NCI-H82 (cell line): ENCODE measurements at regions not wholly inside any gene's neighbourhood (a gene's known extent, or its start where the extent isn't known, plus 50 kb on each side); places are given as distances from the start of the nearest gene placed in this dataset.

Experiments used
- DNase-seq: peaks from one replicate; lab custom pipeline; 2025; lab: John Stamatoyannopoulos, UW

DNA sequence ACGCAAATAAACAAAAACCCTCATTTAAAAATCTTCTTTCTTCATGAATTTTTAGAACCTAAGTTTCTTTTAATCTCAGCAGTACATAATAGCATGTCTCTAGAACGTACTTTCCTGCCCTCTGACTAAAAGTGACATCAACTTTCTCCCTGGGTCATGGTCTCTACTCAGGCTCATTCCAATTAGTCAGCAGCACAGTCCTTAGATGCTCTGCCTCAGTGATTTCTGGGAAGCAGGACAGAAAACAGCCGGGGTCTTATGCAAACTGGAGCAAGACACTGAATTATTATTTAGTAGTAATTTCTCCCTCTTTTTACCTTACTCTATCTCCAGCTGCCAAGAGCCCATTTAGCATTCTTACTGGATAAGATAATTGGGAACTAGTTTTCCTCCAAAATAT, 365.2 kb downstream of the TUSC7 start:
- no peak for DNase-seq

DNA sequence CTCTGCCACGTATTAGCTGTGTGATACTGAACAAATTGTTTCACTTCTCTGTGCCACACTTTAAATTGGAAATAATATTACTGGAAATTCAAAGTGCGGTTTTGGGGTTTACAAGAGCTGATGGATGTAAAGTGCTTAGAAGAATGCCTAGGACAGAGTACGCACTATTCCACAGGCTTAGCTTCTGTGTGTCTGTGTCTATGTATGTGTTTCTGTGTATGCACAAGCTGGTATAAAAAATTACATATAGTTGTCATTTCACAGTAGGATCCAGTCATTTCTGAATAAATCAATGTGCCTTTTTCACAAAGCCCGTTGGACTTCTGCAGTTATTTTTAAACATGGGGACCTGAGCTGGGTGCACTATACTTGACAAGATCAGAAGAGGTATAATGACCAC, 370.4 kb downstream of the TUSC7 start:
- no peak for DNase-seq

DNA sequence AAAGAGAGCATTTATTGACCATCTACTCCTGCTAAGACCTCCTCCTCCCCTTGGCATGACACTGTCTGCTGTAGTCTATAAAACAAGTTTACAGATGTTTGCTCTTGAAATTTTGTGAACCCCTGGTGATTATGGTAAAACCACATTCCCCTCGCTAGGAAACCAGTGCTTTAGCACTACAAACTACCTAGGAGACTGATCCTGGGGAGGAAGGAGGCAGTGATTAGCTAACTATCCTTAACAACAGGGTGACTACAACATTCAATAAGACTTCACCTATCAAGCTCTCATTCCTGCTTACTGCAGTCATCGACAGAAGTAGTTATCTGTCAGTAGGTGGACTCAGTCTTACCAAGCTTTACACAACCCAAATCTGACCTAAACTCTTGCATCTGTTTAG, 371.3 kb downstream of the TUSC7 start:
- DNase-seq: no peak

DNA sequence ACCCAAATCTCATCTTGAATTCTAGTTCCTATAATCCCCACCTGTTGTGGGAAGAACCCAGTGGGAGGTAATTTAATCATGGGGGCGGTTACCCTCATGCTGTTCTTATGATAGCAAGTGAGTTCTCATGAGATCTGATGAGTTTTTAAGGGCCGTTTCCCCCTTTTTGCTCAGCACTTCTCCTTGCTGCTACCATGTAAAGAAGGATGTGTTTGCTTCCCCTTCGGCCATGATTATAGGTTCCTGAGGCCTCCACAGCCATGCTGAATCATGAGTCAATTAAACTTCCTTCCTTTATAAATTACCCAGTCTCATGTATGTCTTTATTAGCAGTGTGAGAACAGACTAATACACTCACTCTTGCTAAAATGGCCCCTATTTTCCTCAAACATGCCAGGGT, 374.7 kb downstream of the TUSC7 start:
- no peak for DNase-seq

DNA sequence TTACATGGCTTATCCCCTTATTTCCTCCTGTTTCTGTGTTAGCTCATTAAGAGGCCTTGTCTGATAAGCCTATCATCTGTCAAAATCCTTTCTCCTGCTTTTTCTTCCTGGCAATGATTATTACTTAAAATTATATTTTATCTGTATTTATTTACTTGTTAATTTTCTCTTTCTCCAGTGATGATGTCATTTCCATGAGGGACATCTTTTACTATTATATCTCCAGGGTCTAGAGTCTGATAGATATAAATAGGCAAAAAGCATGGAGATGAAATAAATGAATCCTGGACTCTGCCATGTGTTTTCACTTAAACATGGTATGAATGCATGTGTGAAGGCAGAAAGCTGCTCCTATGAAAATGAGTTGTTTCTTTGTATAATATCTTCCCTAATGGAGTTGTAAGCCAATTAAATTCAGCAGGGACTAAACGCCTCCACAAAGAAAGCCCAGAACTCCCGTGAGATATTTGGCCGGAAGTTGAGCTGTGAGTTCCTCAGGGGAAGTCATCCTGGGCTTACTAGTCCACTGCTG, 375.2 kb downstream of the TUSC7 start:
- peak; percentile 58 for DNase-seq

DNA sequence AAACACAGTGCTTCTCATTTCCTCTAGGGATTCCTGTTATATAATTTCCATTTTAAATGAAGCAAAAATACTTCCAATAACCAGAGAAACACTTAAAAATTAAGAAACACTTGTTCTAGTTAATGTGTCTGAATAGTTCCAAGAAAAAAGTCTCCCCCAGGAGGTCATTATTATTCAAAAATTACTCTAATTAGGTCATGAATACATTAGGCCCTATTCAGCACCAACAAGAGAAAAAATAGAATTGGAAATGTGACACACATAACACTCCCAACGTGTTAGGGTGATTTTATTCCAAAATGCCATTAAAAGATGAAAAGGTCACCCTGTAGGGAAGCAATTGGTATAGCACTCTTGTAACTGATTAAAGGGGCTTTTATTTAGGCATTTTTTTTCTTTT, 382.1 kb downstream of the TUSC7 start:
- DNase-seq: no peak

DNA sequence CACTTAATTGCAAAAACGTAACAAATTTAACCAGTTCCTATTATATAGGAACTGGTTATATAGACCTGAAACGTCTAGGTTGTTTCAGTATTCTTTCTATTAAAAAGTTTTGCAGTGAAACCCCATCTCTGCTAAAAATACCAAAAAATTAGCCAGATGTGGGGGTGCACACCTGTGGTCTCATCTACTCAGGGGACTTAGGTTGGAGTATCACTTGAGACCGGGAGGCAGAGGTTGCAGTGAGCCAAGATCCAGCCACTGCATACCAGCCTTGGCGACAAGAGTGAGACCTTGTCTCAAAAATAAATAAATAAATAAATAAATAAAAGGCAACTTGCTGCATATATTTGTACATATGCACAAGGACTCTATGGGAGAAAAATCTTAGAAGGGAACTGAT, 387.0 kb downstream of the TUSC7 start:
- DNase-seq: no peak

DNA sequence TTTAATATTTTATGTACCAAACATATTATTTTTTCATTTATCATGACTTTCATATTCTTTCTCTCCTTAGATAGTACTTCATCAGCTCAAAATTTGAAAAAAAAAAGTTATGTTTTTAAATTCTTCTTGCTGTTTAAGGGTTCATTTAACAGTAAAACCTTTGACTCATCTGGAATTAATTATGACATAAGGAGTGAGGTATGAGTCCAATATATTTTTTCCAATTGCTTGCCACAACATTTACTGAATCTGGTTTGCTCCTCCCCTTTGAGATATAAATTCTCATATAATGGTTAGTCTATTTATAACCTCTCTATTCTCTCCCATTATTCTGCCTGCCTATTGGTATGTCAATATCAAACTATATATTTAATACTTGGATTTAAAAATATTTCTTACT, 387.8 kb downstream of the TUSC7 start:
- DNase-seq: no peak

DNA sequence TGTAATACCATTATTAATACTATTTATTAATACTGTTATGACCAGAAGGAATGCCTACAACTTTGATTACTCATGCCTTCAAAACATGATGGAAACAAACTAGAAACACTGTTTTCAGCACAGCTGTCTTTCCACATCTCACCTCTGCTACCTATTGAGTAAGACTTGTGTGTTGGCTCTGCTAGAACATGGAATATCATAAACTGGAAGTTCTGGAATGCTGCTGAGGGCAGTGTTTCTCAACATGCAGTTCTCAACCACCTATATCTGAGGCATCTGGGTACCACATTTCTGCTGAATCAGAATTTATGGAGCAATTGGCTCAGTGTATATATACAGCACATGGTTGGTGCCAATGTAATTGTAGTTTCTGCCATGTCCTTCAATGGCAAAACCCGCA, 392.1 kb downstream of the TUSC7 start:
- no peak for DNase-seq

DNA sequence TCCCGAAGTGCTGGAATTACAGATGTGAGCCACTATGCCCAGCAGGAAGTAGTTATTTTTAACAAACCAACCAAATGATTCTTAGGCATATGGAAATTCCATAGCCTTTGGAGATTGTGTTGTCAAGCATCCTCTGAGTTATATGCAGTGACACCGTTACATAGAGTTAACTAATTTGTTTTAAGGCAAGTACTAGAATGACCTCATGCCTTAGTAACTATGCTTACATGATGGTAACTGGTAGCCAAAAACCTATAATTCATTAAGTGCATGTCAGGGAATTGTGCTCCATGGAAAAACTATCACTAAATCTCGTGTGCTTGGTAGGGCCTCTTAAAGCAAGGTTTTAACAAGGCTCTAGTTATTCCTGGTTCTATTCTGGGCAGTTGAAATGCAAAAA, 392.8 kb downstream of the TUSC7 start:
- no peak for DNase-seq

DNA sequence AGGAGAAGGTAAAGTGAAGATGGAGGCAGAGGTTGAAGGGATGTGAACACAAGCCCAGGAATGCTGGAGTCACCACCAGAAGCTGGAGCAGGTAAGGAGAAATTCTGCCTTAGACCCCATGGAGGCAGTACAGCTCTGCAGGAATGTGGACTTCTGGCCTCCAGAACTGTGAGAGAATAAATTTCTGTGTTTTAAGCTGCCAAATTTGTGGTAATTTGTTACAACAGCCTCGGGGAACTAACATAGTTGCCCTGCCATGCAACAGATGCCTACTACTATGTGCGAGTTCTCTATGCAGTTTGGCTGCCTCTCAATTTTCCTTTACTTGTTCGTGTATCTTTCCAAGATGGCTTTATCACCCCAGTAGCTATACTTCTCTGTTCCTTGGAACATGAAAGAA, 394.1 kb downstream of the TUSC7 start:
- no peak for DNase-seq

DNA sequence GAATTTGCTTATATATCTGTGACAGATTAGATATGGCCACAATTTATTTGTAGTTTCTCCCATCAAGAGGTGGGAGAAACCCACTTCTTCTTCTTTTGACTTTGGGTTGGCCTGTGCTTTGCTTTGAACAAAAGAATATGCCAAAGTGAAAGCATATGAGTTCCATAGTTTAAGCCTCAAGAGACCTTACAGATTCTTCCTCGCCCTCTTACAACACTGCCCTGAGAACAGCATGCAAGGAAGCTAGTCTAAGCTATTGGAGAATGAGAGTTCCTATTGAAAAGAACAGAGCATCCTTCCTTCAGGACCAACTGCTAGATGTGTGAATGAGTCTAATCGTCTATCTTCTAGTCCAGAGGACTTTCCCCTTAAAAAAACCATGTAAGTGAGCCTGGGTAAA, 394.8 kb downstream of the TUSC7 start:
- no peak for DNase-seq

DNA sequence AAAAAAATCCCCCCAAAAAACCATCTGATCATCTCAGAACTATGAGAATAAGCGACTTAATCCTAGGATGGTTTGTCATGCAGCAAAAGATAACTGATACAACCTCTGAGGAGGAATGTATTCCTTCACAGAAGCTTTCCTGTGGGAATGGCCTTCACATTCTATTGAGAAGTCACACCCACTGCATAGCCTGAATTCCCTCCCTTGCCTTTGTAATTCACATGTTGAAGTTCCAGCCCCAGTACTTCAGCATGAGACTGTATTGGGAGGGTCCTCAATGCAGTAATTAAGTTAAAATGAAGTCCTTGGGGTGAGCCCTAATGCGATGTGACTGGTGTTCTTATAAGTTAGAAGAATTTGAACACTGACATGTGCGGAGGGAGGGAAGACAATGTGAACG, 395.2 kb downstream of the TUSC7 start:
- DNase-seq: no peak

DNA sequence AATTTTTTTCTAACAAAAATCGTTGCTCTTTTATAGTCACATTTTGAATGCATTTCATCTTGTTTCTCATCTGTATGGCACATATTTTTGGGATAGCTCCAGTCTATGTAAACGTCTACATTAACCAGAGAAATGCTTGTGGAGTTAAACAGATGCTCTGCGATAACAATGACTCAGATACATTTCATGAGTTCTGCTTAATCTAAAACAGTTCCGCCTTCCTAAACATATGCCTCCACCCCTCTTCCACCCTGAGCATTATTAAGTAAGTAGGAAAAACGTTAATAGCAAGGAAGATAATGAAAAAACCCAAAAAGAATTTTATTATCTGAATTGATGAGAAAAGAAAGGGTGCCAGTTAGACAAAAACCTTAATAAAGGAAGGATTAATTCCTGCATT, 396.1 kb downstream of the TUSC7 start:
- DNase-seq: no peak

DNA sequence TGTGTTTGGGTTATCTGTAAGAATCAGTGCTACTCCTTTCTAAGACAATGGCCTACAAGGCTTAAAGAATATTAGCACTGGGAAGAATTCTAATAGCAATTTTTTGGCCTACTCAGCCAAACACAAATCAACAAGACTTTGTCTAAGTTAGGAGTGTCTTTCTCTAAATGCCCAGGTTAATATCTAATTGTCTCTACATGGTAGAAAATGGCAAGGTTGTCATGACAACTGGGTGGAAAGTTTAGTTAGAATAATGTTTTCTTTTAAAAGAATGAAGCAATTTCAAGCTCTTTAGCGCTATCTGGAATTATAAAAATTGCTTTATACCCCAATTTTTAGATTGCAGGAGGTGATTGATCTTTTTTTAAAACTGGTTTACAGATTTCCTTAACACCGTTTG, 396.8 kb downstream of the TUSC7 start:
- DNase-seq: no peak

DNA sequence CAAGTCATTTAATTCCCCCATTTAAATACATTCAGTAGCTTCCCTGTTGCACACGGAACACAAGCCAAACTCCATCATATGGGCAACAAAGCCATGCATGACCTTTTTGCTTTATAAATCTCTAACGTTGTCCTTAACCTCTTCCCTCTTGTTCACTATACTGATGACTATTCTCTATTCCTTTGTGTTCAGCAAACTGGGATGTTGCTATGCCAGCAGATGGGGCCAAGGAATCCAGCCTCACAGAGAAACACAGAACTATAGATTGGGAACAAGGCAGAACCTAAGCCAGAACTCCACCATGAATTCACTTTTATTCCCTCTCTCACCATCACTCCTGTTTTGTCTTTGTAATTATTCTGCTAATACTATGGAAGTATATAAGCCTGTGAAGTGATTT, 398.4 kb downstream of the TUSC7 start:
- DNase-seq: no peak

DNA sequence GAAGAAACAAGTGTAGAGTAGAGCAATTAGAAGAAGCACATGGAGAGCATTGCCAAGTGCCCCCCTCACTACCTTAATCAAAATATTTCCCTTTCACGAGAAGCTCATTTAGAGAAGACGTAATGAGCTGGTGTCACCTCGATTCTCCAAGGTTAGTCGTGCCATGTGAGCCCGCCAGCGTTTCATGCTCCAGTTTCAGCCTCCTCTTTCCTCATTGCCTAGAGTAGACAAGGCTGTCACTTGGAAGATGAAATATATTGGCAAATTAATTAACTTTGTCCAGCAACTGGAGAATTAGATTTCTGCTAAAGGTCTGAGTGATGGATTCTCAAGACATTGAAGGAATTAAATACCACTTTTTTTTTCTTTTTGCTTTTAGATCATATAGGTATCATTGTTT, 399.6 kb downstream of the TUSC7 start:
- DNase-seq: no peak

DNA sequence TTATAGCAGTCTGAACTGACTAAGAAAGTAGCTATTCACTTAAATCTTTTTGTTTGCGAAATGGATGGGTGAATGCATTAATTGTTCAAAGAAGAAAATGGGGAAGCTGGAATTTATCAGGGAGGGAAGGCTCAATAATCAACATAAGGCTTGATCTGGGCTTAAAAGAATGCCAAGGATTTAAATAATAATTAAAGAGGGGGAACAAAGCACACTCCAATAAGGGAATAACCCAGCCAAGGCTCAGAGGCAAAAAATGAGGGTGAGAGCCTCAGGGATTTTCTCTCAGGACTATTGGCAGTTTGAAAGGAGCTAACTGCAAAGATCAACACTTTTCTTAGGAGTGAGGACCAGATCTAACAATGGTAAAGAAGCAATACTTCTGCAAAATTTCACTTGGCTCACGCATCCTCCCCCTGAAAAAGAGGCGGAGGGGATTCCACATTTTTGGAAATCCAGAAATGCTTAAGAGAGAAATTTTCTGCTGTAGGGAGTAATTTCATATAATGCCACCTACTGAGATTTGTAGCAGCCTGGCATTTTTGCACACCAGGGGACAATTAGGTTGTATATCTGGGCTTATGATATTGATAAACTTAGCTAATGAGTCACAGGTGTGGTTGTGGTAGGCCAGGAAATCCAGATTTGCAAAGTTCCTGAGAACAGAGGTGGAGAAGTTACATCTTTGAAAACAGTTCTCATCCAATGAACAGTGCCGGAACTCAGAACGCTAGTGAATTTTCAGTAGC, 405.1 kb downstream of the TUSC7 start:
- DNase-seq: no peak

DNA sequence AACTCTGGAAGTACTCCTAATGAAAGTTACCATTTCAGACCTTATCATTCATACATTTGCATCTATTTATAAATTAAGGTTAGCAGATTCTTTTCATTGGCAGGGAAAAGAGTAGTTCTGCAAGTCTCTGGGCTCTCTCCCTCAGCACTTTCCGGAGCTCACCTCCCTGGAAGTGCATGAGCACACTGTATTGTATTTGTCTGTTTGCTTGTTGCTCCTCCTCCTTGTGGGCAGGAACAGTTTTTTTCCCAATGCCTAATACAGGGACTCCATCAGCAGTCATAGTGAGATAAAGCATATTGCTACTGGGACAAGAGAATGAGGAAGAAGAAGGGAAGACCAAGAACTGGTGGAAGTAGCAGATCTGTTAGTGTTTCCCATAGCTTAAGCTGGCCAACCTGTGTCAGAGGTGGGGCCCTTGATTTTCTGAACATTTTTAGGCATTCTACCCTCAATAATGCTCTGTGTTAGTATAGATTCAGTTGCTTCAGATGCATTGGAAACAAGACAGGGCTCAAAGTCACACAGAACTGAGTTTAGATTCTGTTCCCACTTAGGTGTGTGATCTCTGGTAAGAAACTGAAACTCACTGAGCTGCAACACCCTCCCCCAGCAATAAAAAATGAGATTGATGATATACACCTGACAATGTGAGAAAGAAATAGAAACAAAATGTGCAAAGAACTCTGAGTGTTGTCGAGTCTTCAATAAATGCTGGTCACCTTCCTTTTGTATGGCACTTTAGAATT, 407.8 kb downstream of the TUSC7 start:
- DNase-seq: no peak

DNA sequence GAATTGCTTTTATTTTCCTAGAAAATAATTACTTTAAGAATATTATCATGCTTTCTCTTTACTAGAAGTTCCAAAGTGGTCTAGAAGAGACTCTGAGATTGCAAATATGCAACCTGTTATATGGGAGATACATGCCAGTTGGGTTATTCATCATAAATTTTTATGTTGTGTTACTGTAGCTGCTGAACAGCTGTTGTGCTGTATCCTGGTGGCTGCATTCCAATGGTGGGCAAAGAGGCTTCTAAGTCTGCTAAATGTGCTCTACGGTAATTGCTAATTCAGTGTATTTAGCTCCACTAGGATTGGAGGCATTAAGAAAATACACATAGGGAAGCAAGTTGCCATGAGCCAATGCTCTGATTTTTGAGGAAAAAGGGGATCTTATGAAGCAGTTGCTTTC, 409.0 kb downstream of the TUSC7 start:
- peak; percentile 10 for DNase-seq

DNA sequence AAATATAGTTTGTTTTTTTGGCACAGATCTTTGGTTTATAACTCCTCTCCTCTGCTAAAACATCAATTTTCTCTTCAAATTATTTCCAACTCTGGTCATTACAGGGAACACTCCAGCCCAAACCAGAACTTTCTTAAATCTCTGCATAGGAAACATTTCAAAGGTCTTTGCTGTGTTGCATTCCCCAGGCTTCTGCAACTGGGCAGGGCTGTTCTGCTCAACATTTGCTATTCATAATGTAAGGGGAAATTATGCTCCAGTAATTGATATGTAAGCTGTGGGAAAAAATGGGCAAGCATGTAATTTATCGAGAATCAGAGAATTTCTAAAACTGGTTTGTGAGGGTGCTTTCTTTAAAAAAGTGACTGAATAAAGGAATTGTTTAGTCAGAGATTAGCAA, 410.4 kb downstream of the TUSC7 start:
- DNase-seq: no peak

DNA sequence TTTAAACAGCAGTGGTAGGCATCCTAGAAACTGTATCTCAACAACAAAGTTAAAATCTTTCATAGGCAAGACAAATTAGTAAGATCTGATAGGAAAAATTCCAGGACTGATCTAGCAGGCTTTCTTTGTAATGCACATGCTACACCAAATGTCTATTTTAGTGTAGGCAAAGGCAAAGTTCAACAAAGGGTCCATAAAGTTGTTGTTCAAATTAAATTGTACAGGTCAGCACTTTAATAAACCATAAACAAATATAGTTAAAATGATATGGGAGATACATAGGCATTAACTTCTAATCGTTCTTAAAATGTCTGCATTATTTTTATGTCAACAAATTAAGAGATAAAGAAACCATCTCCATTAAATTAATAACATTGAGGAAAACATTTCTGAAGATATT, 413.0 kb downstream of the TUSC7 start:
- no peak for DNase-seq

DNA sequence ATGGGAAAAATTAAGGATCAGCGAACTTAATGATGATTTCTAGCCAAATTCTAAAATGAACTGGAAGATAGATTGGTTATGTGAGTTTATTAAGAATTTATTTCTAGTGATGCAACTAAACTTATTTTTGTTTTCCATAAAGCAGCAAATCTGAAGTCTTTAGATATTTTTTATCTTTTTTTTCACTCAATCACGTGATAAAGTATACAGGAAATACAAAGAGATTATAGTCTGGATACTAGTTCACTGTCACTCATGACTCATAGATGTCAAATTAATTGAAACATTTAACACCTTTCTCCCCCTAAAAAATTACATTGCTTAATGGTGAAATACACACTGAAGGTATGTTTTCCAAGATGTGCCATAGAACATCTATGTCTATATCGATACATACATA, 416.9 kb downstream of the TUSC7 start:
- DNase-seq: no peak
